ENCODE measurements at regions not wholly inside any gene's neighbourhood (a gene's known extent, or its start where the extent isn't known, plus 50 kb on each side); places are given as distances from the start of the nearest gene placed in this dataset.

- Histone ChIP-seq H3K4me3 (no peak overlapping the region), H3K9me3 (no peaks in the 10 kb centered on the region), H3K27me3 (no peaks in the 10 kb centered on the region), H3K4me1 (no peaks in the 10 kb centered on the region), H3K36me3 (no peaks in the 10 kb centered on the region), H3K27ac (replicated peaks in 1 of 4) (no peak overlapping the region)
- DNase-seq (ENCODE audit: extremely low spot score) = peak; percentile 80
- intact Hi-C loops (cut with DNase I) = no loop called here
- TF ChIP-seq CTCF (IDR thresholded peaks at IDR 0.05) = no peak
- TF ChIP-seq POLR2AphosphoS5 (IDR thresholded peaks at IDR 0.05) = no peak
- no peak for TF ChIP-seq EP300 (IDR thresholded peaks at IDR 0.05)
- no peak for TF ChIP-seq POLR2A (IDR thresholded peaks at IDR 0.05; ENCODE audit: low read depth)
- 60% methylated on average over 3 of the region's 3 CpGs for whole genome bisulfite sequencing
Measured at GRCh38 chr3:135756106-135756668, 209.3 kb upstream of the PPP2R3A start.

- Histone ChIP-seq H3K27ac (replicated peaks in 1 of 4) (no peak overlapping the region), H3K9me3 (no peaks in the 10 kb centered on the region), H3K4me3 (no peak overlapping the region), H3K36me3 (no peaks in the 10 kb centered on the region), H3K27me3 (no peaks in the 10 kb centered on the region), H3K4me1 (no peaks in the 10 kb centered on the region)
- no peak for TF ChIP-seq CTCF (IDR thresholded peaks at IDR 0.05)
- TF ChIP-seq EP300 (IDR thresholded peaks at IDR 0.05) = no peak
- TF ChIP-seq POLR2AphosphoS5 (IDR thresholded peaks at IDR 0.05) = no peak
- no peak for TF ChIP-seq POLR2A (IDR thresholded peaks at IDR 0.05; ENCODE audit: low read depth)
- 92% methylated on average over 4 of the region's 4 CpGs for WGBS
- DNase-seq (ENCODE audit: extremely low spot score) = peak; percentile 42
- intact Hi-C loops (cut with DNase I) = no loop called here
Measured at GRCh38 chr3:135757421-135757820, 208.1 kb upstream of the PPP2R3A start.

- H3K27me3 ChIP-seq = no peaks in the 10 kb centered on the region
- intact Hi-C loops (cut with DNase I) = no loop called here
- no peak for DNase-seq (ENCODE audit: extremely low spot score)
- H3K9me3 ChIP-seq = no peaks in the 10 kb centered on the region
- H3K36me3 ChIP-seq = no peaks in the 10 kb centered on the region
- 93% methylated on average over 1 of the region's 1 CpG for WGBS
- H3K4me3 ChIP-seq = no peak overlapping the region
- H3K4me1 ChIP-seq = no peaks in the 10 kb centered on the region
- TF ChIP-seq POLR2A (IDR thresholded peaks at IDR 0.05; ENCODE audit: low read depth) = no peak
- no peak for TF ChIP-seq POLR2AphosphoS5 (IDR thresholded peaks at IDR 0.05)
- no peak for TF ChIP-seq EP300 (IDR thresholded peaks at IDR 0.05)
- TF ChIP-seq CTCF (IDR thresholded peaks at IDR 0.05) = no peak
- no peak overlapping the region for H3K27ac ChIP-seq (replicated peaks in 1 of 4)
Measured at GRCh38 chr3:135758961-135759360, 206.6 kb upstream of the PPP2R3A start.

- DNase-seq (ENCODE audit: extremely low spot score) = no peak
- 80% methylated on average over 2 of the region's 3 CpGs for WGBS
- Histone ChIP-seq H3K4me1 (no peaks in the 10 kb centered on the region), H3K36me3 (no peaks in the 10 kb centered on the region), H3K4me3 (no peak overlapping the region), H3K27me3 (no peaks in the 10 kb centered on the region), H3K27ac (replicated peaks in 1 of 4) (no peak overlapping the region), H3K9me3 (no peaks in the 10 kb centered on the region)
- intact Hi-C loops (cut with DNase I) = no loop called here
- TF ChIP-seq CTCF (IDR thresholded peaks at IDR 0.05) = no peak
Measured at GRCh38 chr3:135759651-135760050, 205.9 kb upstream of the PPP2R3A start.

- 81% methylated on average over 3 of the region's 3 CpGs for WGBS
- H3K4me3 ChIP-seq = no peak overlapping the region
- H3K36me3 ChIP-seq = no peaks in the 10 kb centered on the region
- H3K27me3 ChIP-seq = no peaks in the 10 kb centered on the region
- H3K9me3 ChIP-seq = no peaks in the 10 kb centered on the region
- TF ChIP-seq CTCF (IDR thresholded peaks at IDR 0.05) (no peak), EP300 (IDR thresholded peaks at IDR 0.05) (no peak)
- no peak overlapping the region for H3K27ac ChIP-seq (replicated peaks in 1 of 4)
- intact Hi-C loops (cut with DNase I) = no loop called here
- DNase-seq (ENCODE audit: extremely low spot score) = no peak
- H3K4me1 ChIP-seq = no peaks in the 10 kb centered on the region
Measured at GRCh38 chr3:135760581-135760980, 204.9 kb upstream of the PPP2R3A start.
